Anterior cingulate cortex (tissue), 58 donors: ENCODE measurements at regions not wholly inside any gene's neighbourhood (a gene's known extent, or its start where the extent isn't known, plus 50 kb on each side); places are given as distances from the start of the nearest gene placed in this dataset.

ENCODE experiments used
- DNase-seq, 58 donors: peaks; one replicate each; lab custom pipeline; 2025; lab: John Stamatoyannopoulos, UW

DNA sequence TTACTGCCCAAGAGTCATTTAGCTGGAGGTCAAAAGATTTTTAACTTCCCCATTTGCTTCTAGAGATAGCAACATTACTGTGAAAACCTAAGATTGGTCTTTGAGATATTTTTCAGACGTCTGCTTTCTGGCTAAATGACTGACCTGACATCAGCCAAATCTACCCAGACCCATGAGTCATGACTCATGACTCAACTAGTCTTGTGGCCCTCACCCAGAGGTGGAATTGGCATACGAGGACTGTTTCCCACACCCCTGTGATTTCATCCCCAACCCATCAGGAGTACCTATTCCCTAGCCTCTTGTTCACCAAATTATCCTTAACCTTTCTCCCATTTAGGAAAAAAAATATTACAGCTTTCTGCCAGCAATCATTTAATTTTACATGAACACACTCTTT lies 641.6 kb downstream of the CDY2B start:
- no peak for DNase-seq

- no peak for DNase-seq
Observed at GRCh38 chrY:17235769-17236168, 644.3 kb downstream of the CDY2B start.

DNA sequence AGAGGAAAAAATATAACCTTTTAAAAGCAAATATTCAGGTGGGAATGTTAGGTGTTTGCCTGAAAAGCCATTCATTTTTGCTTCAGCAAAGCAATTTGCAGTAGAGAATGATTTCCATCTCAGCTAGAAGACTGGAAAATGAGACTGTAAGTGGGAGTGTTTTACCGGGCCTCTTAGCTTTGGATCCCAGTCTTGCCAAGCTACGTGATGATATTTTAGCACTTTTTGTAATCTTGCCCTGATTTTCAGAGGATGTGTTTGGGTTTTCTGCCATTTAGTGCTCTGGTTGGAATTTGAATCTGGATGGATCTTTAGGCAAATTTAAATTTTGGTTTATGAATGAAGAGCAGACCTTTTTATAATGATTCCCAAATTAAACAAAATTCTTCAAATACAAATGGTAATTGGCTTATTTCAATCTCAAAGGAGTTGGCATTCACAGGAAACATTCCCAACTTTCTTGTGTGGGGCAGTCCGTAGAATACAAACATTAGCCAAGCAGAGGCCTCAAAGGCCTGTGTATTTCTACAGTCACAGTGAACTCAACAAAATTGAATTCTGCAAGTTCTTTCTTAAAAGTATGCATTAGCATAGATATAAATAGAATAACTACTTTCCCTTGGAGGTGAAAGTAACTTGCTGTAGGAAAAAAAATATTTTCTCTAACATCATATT lies 646.4 kb downstream of the CDY2B start:
- DNase-seq = no peak

DNA sequence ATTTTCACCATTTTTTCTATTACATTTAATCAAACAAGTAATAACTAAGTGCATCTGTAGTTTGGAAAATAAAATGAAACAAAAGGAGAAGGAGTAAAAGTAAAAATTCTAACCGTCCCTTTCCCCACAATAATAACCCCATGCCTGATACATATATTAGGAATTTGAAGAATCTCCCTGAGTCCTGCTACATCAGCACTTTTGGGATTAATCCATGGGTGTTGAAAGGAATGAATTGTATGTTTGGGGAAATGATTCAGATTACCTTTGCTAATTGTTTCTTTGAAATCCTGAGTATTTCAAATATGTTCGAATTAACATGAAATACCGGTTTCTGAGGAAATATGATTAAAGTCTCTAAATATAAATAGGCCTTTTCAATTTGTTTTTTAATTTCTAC lies 648.0 kb downstream of the CDY2B start:
- no peak for DNase-seq

GRCh38 chrY:17223502-17223901 lies 656.5 kb downstream of the CDY2B start:
- no peak for DNase-seq

DNA sequence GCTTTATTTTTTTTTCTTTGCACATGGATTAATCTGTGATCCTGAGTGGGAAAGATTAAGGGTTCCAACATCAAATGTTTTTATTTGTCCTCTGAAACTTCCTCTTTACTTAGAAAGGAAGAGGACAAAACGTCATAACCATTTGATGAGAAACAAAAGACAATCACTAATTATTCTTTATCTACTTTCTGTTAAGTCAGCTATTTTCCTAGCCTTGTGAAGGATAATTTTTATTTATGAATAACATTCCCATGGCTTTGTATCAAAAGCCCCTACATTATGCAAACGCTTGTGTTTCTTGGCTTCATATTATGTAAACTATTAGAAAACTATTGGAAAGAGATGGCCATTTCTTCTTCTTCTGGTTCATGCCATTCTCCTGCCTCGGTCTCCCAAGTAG lies 677.6 kb downstream of the CDY2B start:
- DNase-seq = no peak

GRCh38 chrY:17184299-17184698 lies 695.7 kb downstream of the CDY2B start:
- no peak for DNase-seq

GRCh38 chrY:17166881-17167280 lies 713.1 kb downstream of the CDY2B start:
- no peak for DNase-seq

- no peak for DNase-seq
Observed at GRCh38 chrY:17122166-17122565, 757.9 kb downstream of the CDY2B start.

- DNase-seq = no peak
Observed at GRCh38 chrY:17085303-17085702, 794.7 kb downstream of the CDY2B start.

DNA sequence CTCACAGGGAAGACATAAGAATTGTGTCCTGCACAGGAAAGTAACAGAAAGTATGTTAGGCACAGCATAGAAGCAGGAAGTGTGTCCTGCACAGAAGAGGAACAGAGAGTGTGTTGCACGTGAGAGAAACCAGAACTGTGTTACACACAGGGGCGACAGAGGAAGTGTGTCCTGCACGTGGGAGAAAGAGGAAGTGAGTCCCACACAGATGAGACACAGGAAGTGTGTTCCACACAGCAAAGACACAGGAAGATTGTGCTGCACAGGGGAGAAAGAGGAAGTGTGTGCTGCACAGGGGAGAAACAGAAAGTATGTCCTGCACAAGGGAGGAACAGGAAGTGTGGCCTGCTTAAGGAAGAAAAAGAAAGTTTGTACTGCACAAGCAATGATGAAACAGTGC lies 800.1 kb downstream of the CDY2B start:
- peak in 1 of 58 donors; percentile 0 for DNase-seq

GRCh38 chrY:17067307-17067706 lies 812.7 kb downstream of the CDY2B start:
- no peak for DNase-seq

GRCh38 chrY:17053041-17053440 lies 827.0 kb downstream of the CDY2B start:
- DNase-seq = no peak

- no peak for DNase-seq
Observed at GRCh38 chrY:17050374-17050773, 829.6 kb downstream of the CDY2B start.

- DNase-seq = no peak
Observed at GRCh38 chrY:17045124-17045523, 834.9 kb downstream of the CDY2B start.

DNA sequence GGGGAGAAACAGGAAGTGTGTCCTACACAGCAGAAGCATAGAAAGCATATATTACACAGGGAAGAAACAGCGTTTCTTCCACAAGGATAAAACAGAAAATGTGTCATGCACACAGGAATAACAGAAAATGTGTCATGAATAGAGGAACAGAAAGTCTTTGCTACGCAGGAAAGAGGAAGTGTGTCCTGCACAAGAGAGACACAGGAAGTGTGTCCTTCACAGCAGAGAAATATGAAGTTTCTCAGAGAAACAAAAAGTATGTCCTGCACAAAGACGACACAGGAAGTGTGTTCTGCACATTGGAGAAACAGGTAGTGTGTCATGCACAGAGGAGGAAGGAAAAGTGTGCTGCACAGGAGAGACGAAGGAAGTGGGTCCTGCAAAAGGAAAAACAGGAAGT lies 835.3 kb downstream of the CDY2B start:
- no peak for DNase-seq

DNA sequence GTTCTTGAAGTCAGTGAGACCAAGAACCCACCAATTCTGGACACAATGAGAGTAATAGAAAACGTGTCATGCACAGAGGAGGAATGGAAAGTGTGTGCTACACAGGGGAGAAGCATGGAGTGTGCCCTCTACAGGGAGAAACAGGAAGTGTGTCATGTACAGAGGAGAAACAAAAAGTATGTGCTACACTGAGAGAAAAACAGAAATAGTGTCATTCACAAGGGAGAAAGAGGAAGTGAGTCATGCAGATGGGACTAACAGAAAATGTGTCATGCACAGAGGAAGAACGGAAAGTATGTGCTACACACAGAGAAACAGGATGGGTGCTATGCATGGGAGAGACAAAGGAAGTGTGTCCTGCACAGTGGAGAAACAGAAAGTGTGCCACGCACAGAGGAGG lies 835.7 kb downstream of the CDY2B start:
- no peak for DNase-seq

DNA sequence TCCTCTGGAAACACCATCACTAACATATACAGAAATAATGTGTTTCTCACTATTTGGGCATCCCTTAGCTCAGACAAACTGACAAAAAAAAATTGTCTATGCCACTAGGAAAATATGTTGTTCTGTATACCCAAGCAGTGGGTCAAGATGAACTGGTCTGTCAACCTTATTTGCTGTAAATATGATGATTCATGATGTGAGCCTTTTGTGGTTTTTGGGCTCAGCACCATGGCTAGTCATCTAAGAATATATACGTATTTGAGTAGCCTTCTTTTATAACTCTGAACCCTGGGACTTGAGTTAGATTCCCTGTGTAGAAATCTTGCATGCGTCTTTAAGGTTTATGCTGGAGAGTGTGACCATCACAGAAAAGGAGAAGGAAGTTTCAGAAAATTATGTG lies 841.6 kb downstream of the CDY2B start:
- no peak for DNase-seq

GRCh38 chrY:17018126-17018525 lies 861.9 kb downstream of the CDY2B start:
- DNase-seq = no peak

DNA sequence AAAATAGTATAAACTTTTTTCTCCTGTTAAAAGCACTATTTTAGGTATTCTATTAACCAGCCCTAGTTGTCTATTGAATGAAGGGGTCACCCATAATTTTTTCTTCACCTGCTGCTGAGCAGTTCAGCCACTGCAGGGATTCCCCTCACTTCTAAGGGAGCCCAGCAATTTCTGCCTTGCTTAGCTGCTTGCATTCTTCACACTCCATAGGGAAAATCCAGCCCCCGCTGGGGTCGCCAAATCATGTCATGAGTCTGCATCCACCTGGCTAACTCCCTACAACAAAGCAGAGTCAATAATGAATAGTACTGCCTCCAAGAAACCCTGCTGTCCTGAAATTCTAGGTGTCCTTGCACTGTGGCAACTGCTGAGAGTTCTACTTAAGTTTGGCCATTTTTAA lies 886.5 kb downstream of the CDY2B start:
- no peak for DNase-seq

- DNase-seq = no peak
Observed at GRCh38 chrY:16981776-16982175, 898.2 kb downstream of the CDY2B start.

- no peak for DNase-seq
Observed at GRCh38 chrY:16959071-16959470, 920.9 kb downstream of the CDY2B start.

- no peak for DNase-seq
Observed at GRCh38 chrY:16947221-16947620, 932.8 kb downstream of the CDY2B start.
